Memory B cell (primary cell): ENCODE measurements at regions not wholly inside any gene's neighbourhood (a gene's known extent, or its start where the extent isn't known, plus 50 kb on each side); places are given as distances from the start of the nearest gene placed in this dataset.

ENCODE experiments used
- ATAC-seq: fragments of 150-1000 bp; cut with Tn5 transposase; 2 replicates; pipeline ENCODE4 v1.10.0; 2021; ENCODE audit warnings: low read depth, mild to moderate bottlenecking, moderate library complexity
- DNase-seq, 2 donors: peaks; one replicate each; pipeline ENCODE4 v3.0.0; 2022; ENCODE audit warnings: low spot score in 2 of 2
- H3K27ac Mint-ChIP-seq: one replicate; pipeline ENCODE4 v1.8.0; 2022; ENCODE audit warnings: mild to moderate bottlenecking, moderate library complexity, mixed read lengths
- H3K27me3 Mint-ChIP-seq: one replicate; pipeline ENCODE4 v1.8.0; 2022; ENCODE audit warnings: mixed read lengths
- H3K36me3 Mint-ChIP-seq: one replicate; pipeline ENCODE4 v1.8.0; 2022; ENCODE audit warnings: mild to moderate bottlenecking, mixed read lengths
- H3K4me1 Mint-ChIP-seq: one replicate; pipeline ENCODE4 v1.8.0; 2022; ENCODE audit warnings: mixed read lengths
- H3K4me3 Mint-ChIP-seq: one replicate; pipeline ENCODE4 v1.8.0; 2022; ENCODE audit warnings: mild to moderate bottlenecking, moderate library complexity, mixed read lengths
- H3K9me3 Mint-ChIP-seq: one replicate; pipeline ENCODE4 v1.8.0; 2022; ENCODE audit warnings: mixed read lengths

DNA sequence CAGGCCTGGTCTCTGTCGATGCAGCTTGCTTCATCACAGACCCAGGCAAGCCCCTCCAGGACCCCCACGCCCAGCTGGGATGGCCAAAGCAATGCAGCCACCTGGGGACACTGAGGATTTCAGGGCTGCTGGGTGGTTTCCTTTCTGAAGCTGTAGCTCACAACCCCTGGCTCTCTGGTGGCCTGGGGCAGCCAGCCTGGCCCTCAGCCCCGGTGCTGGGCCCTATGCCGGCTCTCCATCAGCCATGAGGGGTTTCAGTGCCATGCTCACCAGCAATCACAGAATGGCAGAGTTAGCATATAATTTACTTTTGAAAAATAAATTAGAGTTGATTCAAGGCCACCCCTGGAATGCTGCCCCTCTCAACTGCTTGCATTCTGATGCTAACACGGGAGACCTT is 150.2 kb upstream of the UNC5B start:
- Mint-ChIP-seq H3K4me1 (no peaks in the 10 kb centered on the region), H3K4me3 (no peak overlapping the region), H3K9me3 (no peaks in the 10 kb centered on the region), H3K27ac (no peak overlapping the region), H3K27me3 (peaks cover 5% of the 10 kb centered on the region), H3K36me3 (no peaks in the 10 kb centered on the region)
- DNase-seq (no peak), ATAC-seq (no peak)

GRCh38 chr10:71063401-71063800 is 149.0 kb upstream of the UNC5B start:
- Mint-ChIP-seq H3K27ac (no peak overlapping the region), H3K27me3 (peaks cover 3% of the 10 kb centered on the region), H3K9me3 (no peaks in the 10 kb centered on the region), H3K4me1 (no peaks in the 10 kb centered on the region), H3K4me3 (no peak overlapping the region), H3K36me3 (no peaks in the 10 kb centered on the region)
- ATAC-seq (no peak), DNase-seq (no peak)

- Mint-ChIP-seq H3K4me1 (no peaks in the 10 kb centered on the region), H3K4me3 (no peak overlapping the region), H3K9me3 (no peaks in the 10 kb centered on the region), H3K27ac (no peak overlapping the region), H3K27me3 (peaks cover 3% of the 10 kb centered on the region), H3K36me3 (no peaks in the 10 kb centered on the region)
- no peak for ATAC-seq
- no peak for DNase-seq
Measured at GRCh38 chr10:71064413-71065118, 147.8 kb upstream of the UNC5B start.

DNA sequence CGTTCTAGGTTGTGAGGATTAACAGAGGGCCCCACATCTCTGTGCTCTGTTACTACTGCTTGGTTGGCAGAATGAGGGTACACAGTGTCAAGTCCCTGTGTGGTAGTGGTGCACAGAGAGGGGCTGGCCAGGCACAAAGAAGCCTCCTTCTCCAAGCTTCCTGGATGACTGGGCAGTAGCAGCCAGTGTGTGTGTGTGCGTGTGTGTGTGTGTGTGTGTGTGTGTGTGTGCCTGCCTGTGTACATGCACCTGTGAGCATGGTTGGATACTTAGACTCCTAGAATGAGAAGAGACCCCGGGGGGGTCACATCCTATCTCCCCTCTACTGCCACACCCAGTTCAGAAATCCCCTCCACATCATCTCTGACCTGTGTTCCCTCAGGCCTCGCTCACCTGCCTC is 146.7 kb upstream of the UNC5B start:
- DNase-seq (no peak), ATAC-seq (no peak)
- no peaks in the 10 kb centered on the region for H3K36me3 Mint-ChIP-seq
- H3K27me3 Mint-ChIP-seq: no peaks in the 10 kb centered on the region
- H3K4me1 Mint-ChIP-seq: no peaks in the 10 kb centered on the region
- no peak overlapping the region for H3K27ac Mint-ChIP-seq
- H3K4me3 Mint-ChIP-seq: no peak overlapping the region
- no peaks in the 10 kb centered on the region for H3K9me3 Mint-ChIP-seq

- Mint-ChIP-seq H3K27me3 (peaks cover 2% of the 10 kb centered on the region), H3K4me3 (no peak overlapping the region), H3K36me3 (no peaks in the 10 kb centered on the region), H3K27ac (no peak overlapping the region), H3K4me1 (no peaks in the 10 kb centered on the region), H3K9me3 (no peaks in the 10 kb centered on the region)
- ATAC-seq (no peak), DNase-seq (no peak)
Measured at GRCh38 chr10:71066600-71066999, 145.8 kb upstream of the UNC5B start.

GRCh38 chr10:71067098-71067740 is 145.2 kb upstream of the UNC5B start:
- peaks cover 9% of the 10 kb centered on the region for H3K27me3 Mint-ChIP-seq
- H3K27ac Mint-ChIP-seq: no peak overlapping the region
- H3K9me3 Mint-ChIP-seq: no peaks in the 10 kb centered on the region
- H3K4me1 Mint-ChIP-seq: no peaks in the 10 kb centered on the region
- DNase-seq (no peak), ATAC-seq (no peak)
- H3K4me3 Mint-ChIP-seq: no peak overlapping the region
- no peaks in the 10 kb centered on the region for H3K36me3 Mint-ChIP-seq

DNA sequence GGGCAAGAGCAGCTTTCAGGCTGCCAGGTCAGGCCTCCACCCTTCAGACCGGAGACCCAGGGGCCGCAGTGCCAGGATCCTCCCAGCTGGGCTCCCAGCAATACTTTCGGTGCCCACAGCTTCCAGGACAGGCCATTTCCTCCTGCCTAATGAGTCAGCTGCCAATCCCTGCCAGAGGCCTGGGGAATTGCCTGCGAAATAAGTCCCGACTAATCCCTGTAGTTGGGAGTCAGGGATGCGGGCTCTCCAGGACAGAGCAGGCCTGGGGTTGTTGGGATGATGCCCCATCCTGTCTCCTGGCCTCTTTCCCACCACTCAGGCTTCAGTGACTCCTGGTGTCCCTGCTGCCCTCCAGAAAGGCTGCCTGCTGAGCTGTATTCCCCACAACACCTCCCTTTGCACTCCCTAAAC is 143.5 kb upstream of the UNC5B start:
- Mint-ChIP-seq H3K4me1 (no peaks in the 10 kb centered on the region), H3K4me3 (no peak overlapping the region), H3K9me3 (no peaks in the 10 kb centered on the region), H3K27ac (no peak overlapping the region), H3K36me3 (no peaks in the 10 kb centered on the region), H3K27me3 (peaks cover 10% of the 10 kb centered on the region)
- no peak for ATAC-seq
- DNase-seq: no peak

DNA sequence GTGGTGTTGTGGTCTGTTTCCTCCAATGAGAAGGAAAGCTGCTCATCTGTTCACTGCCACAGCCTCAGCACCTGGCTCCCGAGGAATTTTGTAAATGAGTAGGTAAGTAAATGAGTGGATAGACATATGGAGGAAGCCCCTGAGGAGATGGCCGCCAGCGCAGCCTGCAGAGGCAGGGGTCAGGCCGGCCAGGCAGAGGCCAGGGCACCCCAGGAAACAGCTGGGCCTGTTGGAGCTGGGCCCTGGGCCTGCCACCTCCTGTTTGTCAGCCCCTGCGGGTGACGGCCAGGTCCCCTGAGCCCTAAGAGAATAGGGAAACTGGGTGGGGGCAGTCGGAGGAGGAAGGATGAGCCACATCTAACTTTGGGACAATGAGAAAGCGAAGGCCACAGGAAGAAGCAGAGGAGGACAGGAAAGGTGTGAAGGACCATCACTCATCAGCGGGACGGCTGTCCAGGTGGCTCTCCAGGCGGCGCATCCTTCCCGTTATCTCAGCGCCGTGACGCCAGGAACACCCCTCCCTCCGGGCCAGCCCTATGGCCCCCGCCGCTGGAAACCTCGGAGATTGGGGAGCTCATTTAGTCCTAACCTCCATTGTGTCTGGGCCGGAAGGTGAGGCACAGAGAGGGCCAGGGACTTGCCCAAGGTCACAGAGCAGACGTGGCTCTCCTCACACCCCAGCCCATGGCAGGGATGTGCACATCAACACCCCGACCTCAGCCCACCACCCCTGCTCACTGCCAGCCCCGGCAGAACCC is 142.3 kb upstream of the UNC5B start:
- H3K9me3 Mint-ChIP-seq: no peaks in the 10 kb centered on the region
- H3K27ac Mint-ChIP-seq: no peak overlapping the region
- H3K4me1 Mint-ChIP-seq: no peaks in the 10 kb centered on the region
- peaks cover 10% of the 10 kb centered on the region for H3K27me3 Mint-ChIP-seq
- DNase-seq: no peak
- no peak for ATAC-seq
- H3K36me3 Mint-ChIP-seq: no peaks in the 10 kb centered on the region
- H3K4me3 Mint-ChIP-seq: no peak overlapping the region

GRCh38 chr10:71070741-71071140 is 141.6 kb upstream of the UNC5B start:
- H3K27me3 Mint-ChIP-seq: peaks cover 10% of the 10 kb centered on the region
- no peaks in the 10 kb centered on the region for H3K9me3 Mint-ChIP-seq
- DNase-seq (no peak), ATAC-seq (no peak)
- H3K36me3 Mint-ChIP-seq: no peaks in the 10 kb centered on the region
- no peak overlapping the region for H3K4me3 Mint-ChIP-seq
- no peaks in the 10 kb centered on the region for H3K4me1 Mint-ChIP-seq
- no peak overlapping the region for H3K27ac Mint-ChIP-seq

DNA sequence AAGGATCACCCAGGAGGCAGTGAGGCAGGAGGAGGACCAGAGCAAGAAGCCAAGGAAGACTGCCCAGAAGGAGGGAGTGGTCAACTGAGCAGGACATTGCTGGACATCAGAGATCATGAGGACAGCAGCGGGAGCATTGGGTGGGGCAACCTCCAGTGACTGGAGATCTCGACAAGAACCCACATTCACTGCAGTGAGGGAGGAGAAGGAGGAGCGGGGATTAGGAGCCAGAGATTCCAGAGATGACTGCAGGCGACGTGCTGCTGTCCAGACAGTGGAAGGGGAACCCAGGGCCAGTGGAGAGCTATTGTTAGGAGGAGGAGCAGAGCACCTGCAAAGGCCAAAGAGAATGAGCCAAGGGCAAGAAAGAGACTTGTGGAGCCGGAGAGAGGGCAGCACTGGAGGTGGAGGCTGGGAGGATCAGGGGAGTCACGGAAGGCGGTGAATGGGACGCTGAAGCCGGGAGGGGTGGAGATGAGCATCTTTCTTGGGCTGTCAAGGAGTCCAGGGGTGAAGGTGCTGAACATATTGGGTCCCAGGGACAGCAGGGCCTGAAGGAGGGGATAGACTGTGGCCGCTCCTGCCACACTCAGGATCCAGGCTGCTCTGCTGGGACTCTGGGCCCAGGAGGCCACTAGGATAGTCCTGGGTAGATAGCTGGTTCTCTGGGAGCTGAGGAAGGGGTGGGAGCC is 140.1 kb upstream of the UNC5B start:
- Mint-ChIP-seq H3K4me3 (no peak overlapping the region), H3K36me3 (no peaks in the 10 kb centered on the region), H3K27me3 (peaks cover 10% of the 10 kb centered on the region), H3K4me1 (no peaks in the 10 kb centered on the region), H3K27ac (no peak overlapping the region), H3K9me3 (no peaks in the 10 kb centered on the region)
- no peak for ATAC-seq
- no peak for DNase-seq

DNA sequence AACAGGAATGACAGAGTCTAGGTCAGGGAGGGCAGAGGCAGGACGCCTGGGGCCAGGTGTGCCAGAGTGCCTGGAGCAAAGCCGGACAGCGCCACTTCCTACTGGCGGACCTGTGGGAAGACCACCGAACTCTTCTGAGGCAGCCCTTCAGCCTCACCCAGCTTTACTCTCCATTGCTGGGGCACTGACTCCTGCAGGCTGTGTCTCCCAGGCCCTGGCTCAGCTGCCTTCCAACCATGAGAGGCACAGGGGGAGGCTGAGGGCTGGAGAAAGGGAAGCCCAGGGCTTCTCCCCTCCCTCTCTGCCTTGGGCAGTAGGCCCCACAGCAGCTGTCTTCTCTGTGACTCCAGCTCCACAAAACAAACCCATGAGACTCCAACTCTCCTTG is 139.6 kb upstream of the UNC5B start:
- H3K9me3 Mint-ChIP-seq: no peaks in the 10 kb centered on the region
- H3K27ac Mint-ChIP-seq: no peak overlapping the region
- H3K4me3 Mint-ChIP-seq: no peak overlapping the region
- ATAC-seq (no peak), DNase-seq (no peak)
- peaks cover 10% of the 10 kb centered on the region for H3K27me3 Mint-ChIP-seq
- H3K4me1 Mint-ChIP-seq: no peaks in the 10 kb centered on the region
- H3K36me3 Mint-ChIP-seq: no peaks in the 10 kb centered on the region

- H3K27ac Mint-ChIP-seq: no peak overlapping the region
- H3K4me3 Mint-ChIP-seq: no peak overlapping the region
- ATAC-seq (no peak), DNase-seq (no peak)
- H3K4me1 Mint-ChIP-seq: no peaks in the 10 kb centered on the region
- H3K27me3 Mint-ChIP-seq: peaks cover 11% of the 10 kb centered on the region
- no peaks in the 10 kb centered on the region for H3K36me3 Mint-ChIP-seq
- H3K9me3 Mint-ChIP-seq: no peaks in the 10 kb centered on the region
Measured at GRCh38 chr10:71073451-71074175, 138.8 kb upstream of the UNC5B start.

GRCh38 chr10:71074176-71074755 is 138.1 kb upstream of the UNC5B start:
- Mint-ChIP-seq H3K27ac (no peak overlapping the region), H3K9me3 (no peaks in the 10 kb centered on the region), H3K4me3 (no peak overlapping the region), H3K36me3 (no peaks in the 10 kb centered on the region), H3K27me3 (peaks cover 15% of the 10 kb centered on the region), H3K4me1 (no peaks in the 10 kb centered on the region)
- ATAC-seq: no peak
- no peak for DNase-seq
